ENCODE measurements at regions not wholly inside any gene's neighbourhood (a gene's known extent, or its start where the extent isn't known, plus 50 kb on each side); places are given as distances from the start of the nearest gene placed in this dataset.
A peak's percentile ranks its signal among the peaks of the same experiment; 100 is the strongest.

GRCh38 chr12:124622764-124623163 is 55.4 kb upstream of the NCOR2 start:
- Mint-ChIP-seq H3K27me3 (ENCODE audit: low read depth) (peaks cover 5% of the 10 kb centered on the region; the same call in 1 of the 2 replicates), H3K4me3 (no peak overlapping the region), H3K4me1 (peaks cover 14 to 19% of the 10 kb centered on the region in 2 experiments), H3K36me3 (ENCODE audit: insufficient read depth in 1 of 3, low read depth in 3 of 3) (no peaks in the 10 kb centered on the region), H3K9me3 (peaks cover 0 to 9% of the 10 kb centered on the region in 2 experiments; a peak in 2 of 5 replicates), H3K27ac (no peak overlapping the region)
- WGBS (ENCODE audit: extremely low coverage, insufficient read length, low lambda C conversion rate): no CpG with 5 or more reads among the region's 10 CpGs
- Histone ChIP-seq H2BK15ac (ENCODE audit: low read depth, low read length) (no peak overlapping the region), H2BK5ac (ENCODE audit: insufficient read length, low read length) (no peak overlapping the region), H2BK12ac (ENCODE audit: insufficient read length, low read depth, low read length) (no peak overlapping the region), H3K27ac (ENCODE audit: insufficient read length, low read depth, low read length) (no peak overlapping the region), H3T11ph (ENCODE audit: low read length) (no peak overlapping the region), H3K4me2 (ENCODE audit: insufficient read depth, insufficient read length, low read length) (no peak overlapping the region), H3K18ac (ENCODE audit: insufficient read length, low read depth, low read length) (no peak overlapping the region), H3K14ac (ENCODE audit: insufficient read depth, low read length) (0 out of 2 replicates have a peak overlapping the region, but pooled peaks have one; percentile 26), H3K4me1 (ENCODE audit: insufficient read depth, low read length) (no peaks in the 10 kb centered on the region), H4K5ac (ENCODE audit: insufficient read length, low read depth, low read length) (no peak overlapping the region), H4K8ac (replicated peaks; ENCODE audit: insufficient read length, low read depth, low read length) (no peak overlapping the region), H2BK120ac (ENCODE audit: low read depth, low read length, poor library complexity, severe bottlenecking) (no peak overlapping the region), H4K20me1 (ENCODE audit: control insufficient read depth, insufficient read depth, insufficient read length) (no peaks in the 10 kb centered on the region), H3K9me3 (ENCODE audit: control insufficient read depth, low read depth, low read length) (no peaks in the 10 kb centered on the region), H3K4ac (ENCODE audit: low read depth, low read length) (no peak overlapping the region), H3K23me2 (ENCODE audit: insufficient read length, low read depth, low read length, poor library complexity, severe bottlenecking) (no peaks in the 10 kb centered on the region), H3K23ac (ENCODE audit: insufficient read length, low read depth, low read length) (no peak overlapping the region), H3K79me1 (ENCODE audit: insufficient read depth, low read depth, low read length, poor library complexity, severe bottlenecking) (no peaks in the 10 kb centered on the region), H3K79me2 (ENCODE audit: insufficient read depth, low read length) (no peaks in the 10 kb centered on the region), H2AK5ac (ENCODE audit: insufficient read length, low read length) (no peak overlapping the region), H3K9ac (ENCODE audit: extremely low read depth, insufficient read length, low read length) (no peak overlapping the region), H4K91ac (ENCODE audit: insufficient read length, low read depth, low read length) (no peak overlapping the region), H3K56ac (ENCODE audit: insufficient read length, low read depth, low read length) (no peak overlapping the region), H2AFZ (ENCODE audit: low read length) (no peak overlapping the region), H2BK20ac (ENCODE audit: low read depth, low read length, poor library complexity, severe bottlenecking) (no peak overlapping the region), H3K27me3 (ENCODE audit: insufficient read depth, low read length) (no peaks in the 10 kb centered on the region)
- TF ChIP-seq CTCF (conservative IDR thresholded peaks at IDR 0.05): no peak
- no peak for DNase-seq

All from H9 (cell line).